Central memory CD4-positive, alpha-beta T cell (primary cell): ENCODE measurements at regions not wholly inside any gene's neighbourhood (a gene's known extent, or its start where the extent isn't known, plus 50 kb on each side); places are given as distances from the start of the nearest gene placed in this dataset.
A peak's percentile ranks its signal among the peaks of the same experiment; 100 is the strongest.
"Not testable (repeated sequence)": the region's sequence is repeated elsewhere in the genome, so short reads cannot be mapped to it uniquely, and the experiment has no call there.

Experiments used
- DNase-seq: peaks from one replicate; pipeline ENCODE4 v3.0.0; 2022

DNA sequence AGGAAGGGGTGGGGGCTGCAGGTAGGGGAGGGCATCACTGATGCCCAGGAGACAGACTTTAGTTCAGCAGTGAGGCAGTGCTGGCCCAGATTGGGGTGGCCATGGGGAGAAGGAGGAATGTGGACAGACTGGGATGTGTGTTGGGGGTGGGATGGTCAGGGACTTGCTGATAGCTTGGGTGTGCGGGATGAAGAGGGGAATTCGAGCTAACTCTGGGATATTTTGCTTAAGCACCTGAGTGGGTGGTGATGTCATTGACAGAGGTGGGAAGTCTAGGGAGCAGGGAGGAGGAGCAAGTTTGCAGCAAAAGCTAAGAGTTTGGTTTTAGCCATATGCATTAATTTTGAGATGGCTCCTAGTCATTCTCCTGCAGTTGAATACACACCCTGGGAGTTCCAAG, 207.5 kb downstream of the RPLP1 start:
- no peak for DNase-seq

DNA sequence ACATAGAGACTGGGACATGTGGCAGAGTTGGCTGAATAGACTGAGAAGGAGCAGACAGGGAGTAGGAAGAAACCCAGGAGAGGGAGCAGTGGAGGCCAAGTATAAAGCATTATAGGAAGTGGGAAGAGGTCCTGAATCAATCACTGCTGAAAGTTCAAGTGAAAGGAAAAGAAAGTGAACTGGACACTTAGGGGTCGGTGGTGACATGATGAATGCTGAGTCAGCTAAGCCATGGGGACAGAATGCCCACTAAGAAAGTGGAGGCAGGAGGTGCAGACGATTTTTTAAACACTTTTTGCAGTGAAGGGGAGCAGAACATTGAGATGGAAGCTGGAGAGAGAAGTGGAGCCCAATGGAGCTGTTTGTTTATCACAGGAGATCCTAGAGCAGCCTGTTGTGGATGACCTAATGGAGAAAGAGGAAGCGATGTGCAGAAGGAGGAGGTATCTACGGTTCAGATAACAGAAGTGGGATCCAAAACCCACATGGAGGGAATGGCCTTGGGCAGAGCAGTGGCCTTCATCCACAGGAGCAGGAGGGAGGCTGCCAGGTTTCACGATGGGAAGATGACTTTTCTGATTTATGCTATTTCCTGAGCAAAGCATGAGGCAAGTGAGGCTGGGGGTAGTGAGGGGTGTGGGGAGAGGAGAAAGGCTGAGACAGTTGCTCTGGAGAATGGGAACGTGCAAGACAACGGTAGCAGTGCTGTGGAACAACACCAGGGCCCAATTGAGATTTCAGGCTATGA, 208.2 kb downstream of the RPLP1 start:
- no peak for DNase-seq

DNA sequence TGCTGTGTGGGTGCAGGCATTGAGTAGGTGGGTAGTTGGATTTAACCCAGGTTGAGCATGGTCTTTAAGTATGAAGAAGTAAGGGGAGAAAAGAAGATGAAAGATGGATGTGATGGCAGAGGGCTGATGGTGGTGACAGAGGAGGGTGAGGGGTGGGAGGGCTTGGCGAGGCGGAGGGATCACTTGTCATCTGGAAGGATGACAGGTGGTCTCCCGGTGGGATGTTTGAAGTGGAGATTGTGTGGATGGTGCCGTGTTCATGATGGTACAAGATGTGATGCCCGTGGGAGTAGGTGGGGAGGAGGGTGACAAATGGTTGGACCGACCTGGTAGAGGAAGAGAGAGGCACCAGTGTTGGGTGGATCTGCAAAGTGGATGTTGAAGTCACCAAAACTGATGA, 208.8 kb downstream of the RPLP1 start:
- no peak for DNase-seq

DNA sequence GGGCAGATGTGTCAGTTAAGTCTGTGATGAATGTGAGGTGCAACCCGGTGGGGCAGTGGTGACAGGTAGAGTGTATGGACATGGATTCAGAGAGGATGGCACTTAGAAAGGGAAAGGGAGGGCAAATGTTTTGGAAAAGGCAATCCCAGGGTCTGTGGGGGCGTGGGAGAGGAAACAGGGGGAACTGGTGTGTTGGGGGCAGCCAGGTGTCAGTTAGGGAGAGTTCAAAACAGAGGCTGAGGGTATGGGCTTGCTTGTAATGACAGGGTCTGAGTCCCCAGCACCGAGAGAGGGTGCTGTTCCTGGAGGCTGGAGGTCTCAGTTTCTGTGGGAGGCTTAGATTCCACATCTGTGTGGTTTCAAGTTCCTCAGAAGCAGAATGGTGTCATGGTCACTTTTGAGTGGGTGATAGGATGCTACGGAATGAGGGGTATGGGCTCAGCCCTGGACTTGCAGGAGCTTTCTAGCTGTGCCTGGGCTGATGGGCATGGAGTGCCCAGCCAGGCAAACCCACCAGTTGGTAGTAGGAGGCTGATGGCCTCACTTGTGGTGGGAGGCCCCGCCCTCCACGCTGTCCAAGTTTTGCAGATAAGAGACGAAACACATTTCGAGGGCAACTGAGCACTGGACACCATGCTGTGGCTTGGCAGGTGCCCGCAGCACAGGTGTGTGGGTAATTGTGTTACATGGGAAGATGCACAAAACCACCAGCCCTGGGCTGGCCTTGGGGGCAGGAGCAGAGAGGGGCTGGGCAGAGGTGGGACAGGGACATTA, 209.4 kb downstream of the RPLP1 start:
- DNase-seq, result no peak

DNA sequence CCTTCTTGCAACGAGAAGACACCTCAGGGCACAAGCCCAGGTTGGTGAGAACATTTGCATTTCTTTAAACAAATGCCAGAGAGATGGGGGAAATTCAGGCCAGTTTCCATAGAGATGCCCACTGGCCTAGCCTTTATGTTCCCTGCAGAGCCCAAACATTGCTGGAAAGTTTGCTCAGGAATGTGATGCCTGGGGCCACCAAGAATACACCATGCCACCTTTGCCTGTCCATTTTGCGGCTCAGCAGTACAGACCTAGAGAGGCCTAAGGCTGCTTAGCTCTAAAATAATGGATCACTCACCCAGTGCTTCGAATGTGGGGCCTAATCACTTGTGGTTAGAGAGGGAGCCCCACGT, 210.0 kb downstream of the RPLP1 start:
- no peak for DNase-seq

DNA sequence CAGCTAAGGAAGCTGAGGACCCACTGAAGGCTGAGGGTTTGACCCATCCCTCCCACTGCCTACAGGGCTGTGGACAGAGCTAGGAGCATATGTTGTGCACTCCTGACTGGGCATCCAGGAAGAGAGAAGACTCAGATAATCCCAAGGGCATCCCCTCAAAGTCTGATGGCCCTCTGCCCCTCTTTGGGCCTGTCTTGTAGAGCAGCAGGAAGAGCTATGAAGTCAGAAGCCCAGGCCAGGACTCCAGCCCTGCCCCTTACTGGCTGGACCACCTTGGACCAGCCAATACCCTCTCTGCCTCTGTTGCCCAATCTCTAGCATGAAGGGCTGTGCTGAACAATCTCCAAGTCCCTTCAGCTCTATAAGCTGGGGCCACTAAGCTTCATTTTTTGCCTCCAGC, 210.8 kb downstream of the RPLP1 start:
- DNase-seq, result no peak

DNA sequence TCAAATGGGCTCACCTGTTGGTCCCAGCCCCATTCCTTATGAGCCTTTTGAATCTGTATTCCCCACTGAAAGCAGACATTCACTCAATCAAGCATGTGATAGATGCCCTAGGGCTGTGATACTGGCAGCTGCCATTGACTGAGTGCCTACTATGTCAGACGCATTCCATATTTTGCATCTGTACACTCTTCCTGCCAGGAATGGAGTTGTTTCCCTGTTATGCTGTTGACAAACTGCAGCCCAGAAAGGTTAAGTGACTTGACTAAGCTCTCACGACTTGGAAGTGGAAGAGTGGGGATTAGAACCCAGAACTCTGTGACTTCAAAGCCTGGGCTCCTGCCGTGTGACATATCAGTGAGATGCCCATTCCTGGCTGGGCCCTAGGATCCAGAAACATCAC, 211.4 kb downstream of the RPLP1 start:
- no peak for DNase-seq

DNA sequence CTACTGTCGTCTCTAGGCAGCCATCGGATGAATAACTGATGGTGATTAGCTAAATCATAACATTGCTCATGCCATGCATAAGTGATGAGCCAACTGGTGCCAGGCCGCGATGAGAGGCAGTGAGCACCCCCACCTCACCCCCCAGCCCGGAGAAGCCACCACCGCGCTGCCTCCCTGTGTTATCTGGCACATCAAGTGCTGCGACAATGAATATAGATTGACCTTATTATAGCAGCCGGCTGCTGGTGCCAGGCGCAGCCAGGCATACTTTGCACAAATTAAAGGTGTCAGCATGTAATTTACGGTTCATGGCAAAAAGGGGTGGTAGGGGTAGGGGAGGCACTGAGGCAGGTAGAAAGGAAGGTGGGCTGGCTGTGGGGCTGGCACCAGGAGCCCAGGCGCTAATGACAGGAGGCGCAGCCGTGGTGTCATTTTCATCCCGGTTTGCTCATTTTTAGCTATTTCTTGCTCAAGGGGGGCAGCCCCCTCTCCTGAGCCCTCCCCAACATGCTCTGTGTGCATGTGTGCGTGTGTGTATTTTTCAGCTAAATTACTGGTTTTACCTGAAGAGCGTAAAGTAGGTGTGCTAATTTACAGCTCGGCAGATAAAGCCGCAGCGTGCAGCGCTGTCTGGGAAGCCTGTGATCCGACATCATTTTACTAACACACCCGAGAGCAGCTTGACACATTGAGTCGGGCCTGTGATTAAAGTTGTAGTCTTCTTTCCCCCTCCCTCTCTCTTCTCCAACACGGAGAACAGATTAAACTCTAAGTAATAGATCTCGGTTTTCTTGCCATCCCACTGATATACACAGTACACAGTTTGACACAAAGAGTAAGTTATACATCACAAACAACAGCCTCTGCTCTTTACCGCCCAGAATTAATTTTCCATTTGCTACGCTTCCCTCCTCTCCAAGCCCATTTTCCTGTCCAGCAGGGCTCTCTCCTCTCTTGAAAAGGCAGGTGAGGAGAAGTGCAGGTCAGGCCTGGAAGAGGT, 212.3 kb downstream of the RPLP1 start:
- no peak for DNase-seq

DNA sequence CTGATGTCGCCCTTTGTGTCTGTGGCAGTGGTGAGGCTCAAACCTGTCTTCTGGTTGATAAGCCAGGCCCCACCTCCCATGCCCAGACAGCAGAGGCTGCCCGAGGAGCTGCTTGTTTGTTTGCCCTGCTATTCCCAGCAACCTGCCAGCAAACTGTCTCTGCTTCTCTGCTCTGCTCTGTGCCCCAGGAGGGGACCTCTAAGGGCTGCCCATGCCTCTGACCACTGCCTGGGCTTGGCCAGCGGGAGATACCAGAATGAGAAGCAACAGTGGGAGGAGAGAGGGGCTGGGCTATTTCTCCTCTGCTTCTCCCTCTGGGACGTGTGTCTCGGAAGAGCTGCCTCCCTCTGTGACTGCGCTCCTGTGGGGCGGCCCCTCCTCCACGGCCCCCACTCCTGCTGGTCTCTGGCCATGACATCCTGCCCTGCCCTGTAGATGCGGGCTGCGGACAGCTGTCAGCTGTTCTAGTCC, 213.1 kb downstream of the RPLP1 start:
- DNase-seq, result no peak

DNA sequence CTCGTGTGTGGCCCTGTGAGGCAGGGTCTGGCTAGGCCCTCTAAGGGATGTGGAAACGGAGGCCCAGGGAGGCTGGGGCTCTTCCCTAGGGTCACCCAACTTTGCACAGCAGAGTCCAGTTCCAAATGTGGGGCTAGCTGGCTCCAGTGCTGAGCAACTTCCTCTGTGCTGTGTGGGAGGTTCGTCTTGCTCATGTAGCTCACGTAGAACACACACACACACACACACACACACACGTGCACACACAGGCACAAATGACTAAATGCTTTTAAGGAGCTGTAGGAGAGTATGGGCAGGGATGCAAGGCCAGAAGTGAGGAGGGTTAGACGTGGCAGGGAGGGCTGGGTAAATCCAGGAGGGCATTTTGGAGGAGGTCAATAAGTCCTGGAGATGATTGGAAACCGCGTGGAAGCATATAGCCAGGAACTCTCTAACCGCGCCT, 213.8 kb downstream of the RPLP1 start:
- DNase-seq, result no peak

DNA sequence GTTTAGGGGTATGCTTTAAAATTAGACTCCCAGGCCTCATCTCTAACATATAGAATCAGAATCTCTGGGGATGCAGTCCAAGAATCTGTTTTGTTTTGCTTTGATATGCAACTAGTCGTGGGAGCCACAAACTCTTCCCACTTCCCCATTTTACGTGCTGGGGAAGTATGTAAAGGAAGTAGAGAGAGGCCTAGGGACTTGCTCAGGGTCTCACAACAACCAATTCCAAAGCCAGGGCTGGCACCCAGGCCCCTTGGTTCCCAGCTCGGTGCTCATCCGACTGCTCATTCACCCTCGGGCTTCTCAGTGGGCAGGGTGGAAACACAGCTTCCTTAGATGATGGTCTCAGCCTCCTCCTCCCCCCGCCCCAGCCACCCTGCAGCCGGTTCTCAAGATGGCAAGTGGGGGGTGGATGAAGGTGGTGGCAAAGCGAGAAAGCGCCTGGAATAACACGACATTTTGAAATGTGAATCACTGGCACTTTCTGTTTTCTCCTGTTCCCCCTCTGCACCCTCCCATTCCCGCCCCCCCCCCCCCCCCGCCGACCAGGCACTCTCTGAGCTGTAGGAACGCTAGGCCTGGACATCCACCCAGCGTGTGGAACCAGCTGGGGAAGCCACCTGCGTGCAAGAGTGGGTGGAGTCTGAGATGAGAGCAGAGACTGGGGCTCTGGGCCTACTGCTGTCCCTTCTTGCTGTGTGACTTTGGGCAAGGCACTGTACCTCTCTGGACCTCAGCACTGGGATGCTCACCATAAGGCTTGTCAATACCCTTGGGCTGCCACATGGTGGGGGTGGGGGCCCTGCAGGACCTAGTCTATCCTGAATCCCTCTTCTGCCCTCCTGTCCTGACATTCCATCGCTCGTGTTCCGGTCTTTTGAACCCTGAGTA, 214.5 kb downstream of the RPLP1 start:
- DNase-seq, result no peak

DNA sequence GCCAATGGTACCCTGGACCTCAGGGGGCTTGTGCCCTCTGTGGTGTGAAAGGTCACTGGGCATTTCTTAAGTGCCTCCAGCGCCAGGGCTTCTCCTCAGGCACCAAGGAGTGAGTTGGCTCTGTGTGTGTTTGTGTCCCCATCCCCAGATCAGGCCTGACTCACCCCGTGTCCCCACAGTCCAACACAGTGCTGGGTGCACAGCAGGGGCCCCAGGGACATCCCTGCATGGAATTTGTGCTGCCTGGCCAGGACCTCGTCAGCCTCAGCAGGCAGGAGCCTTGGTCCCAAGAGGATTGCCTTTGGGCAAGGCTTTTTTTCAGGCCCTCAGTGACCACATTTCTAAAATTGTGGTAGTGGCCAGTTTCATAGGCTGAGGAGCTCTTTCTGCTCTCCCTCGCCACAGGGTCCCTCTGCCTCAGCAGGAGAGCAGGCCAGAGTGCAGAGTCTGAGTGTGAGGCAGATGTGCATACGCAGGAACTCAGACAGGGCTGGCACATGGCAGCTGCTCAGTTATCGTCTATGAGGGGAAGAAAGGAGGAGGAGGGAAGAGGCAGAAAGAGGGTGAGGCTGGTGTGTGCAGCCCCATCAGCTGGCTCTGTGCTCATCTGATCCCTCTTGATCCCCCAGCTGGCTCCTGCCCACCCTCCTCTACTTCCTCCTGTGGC, 215.6 kb downstream of the RPLP1 start:
- DNase-seq, result no peak

DNA sequence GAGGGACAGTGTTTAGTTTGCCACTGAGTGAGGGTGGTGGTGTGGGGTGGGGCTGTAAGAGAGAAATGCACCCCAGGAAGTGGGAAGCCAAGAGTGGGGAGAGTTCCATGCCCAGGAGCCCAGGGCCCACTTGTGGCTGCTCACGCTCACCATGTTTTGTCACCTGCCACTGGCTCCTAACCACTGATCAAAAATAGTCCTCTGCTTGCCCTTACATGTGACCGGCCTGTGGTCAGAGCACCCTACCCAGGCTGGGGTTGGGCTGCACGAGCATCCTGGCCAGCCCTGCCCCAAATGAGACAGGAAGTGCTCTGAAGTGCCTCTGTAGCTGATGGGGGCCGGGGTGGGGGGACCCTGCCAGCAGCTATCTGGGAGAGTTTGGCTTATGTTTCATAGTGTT, 216.3 kb downstream of the RPLP1 start:
- peak; percentile 4 for DNase-seq

DNA sequence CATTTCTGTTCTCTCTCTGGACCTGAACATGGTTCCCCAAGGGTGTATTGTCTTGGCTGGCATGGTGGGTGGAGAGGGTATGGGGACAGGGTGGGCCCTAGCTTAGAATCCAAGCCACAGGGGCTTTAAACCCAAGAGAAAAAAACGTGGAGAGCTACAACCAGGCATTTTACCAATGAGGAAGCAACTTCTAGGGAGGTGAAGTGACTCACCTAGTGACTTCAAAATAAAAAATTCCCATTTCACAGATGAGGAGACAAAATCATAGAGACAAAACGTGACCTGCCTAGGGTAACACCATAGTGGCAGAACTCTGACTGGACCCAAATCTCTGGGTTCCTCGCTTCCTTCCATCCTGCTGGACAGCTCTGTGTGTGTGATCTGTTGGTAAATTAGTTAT, 216.8 kb downstream of the RPLP1 start:
- no peak for DNase-seq

DNA sequence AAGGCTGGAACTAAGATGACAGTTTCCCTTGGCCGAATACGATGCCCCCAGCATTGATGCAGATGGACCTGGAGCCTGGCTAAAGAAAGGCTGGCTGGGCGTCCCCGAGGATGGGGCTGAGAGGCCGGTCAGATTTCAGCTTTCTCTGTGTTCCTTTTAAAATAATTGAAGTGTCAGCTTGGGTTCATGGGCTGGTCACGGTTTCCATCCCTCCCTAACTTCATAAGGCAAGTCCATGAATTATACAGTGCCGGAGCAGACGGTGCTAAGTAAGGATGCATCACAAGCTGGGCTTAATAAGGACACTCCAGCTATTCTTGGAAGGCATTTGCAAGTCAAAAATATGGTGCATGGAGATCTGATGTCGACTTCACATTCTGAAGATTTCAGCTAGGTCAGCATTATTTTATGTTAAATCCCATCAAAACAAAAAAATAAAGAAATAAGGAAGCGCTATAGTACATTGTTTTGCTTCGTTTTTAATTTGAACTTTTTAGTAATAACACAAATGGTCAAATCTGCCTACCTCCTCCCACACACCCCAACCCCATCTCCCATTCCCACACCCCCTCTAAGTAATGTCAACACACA, 220.8 kb downstream of the RPLP1 start:
- DNase-seq, result no peak

DNA sequence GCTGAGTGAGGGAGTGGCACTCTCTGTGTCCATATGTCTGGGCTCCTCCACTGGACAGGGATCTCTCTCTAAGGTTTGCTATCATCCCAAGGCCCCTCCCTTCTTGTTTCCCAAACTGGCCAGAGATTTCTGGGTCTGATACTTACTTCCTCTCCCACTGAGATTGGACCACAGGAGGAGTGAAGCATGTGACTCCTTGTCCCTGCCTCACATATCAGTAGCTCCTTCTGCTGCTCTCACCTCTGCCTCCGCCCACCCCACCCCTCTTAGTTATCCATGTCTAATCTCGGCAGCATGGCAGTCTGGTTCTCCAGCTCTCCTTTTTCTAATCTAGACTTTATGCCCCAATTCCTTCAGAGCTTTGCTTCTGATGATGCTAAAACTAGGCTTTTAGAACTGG, 223.1 kb downstream of the RPLP1 start:
- DNase-seq, result no peak

DNA sequence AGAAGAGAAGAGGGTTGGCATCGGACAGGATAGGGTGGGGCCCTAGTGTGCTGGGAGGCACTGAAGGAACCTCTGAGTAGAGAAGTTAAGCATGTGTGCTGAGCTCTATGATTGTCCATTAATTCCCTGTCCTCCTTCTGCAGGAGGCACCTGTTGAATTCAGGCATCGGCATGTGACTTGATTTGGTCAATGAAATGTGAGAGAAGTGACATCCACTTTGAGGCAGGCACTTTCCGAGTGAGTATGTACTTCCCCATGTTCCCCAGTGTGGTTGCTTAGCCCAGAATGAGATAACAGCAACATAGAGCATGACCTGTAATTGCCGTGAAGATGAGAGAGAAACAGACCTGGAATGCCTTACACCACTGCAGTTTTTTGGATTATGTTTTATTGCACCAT, 224.8 kb downstream of the RPLP1 start:
- no peak for DNase-seq

DNA sequence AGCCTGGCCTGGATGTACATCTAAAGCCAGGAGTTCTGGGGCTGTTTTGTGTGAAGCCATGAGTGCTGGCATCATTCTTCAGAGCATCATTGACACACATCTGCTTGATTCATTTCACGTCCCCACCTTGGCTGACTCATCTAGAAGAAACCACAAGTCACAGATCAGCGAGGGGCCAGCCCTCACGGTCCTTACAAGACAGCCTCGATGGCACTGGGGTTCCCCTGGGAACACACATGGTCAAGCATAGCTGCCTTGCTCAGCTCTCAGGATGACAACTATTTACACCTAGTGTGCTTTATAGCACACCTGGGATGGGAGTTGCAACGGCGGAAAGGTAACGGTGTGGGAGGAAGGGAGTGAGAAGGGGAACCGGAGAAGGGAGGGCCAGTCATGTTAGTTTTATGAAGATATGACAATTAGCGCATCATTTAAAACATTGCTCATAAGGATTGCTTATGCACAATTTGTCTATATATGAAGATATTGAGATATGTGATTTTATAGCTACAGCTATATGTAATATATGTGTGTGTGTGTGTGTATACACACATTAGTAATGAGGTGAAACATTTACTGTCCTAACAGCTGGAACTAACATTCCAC, 227.1 kb downstream of the RPLP1 start:
- DNase-seq, result no peak

DNA sequence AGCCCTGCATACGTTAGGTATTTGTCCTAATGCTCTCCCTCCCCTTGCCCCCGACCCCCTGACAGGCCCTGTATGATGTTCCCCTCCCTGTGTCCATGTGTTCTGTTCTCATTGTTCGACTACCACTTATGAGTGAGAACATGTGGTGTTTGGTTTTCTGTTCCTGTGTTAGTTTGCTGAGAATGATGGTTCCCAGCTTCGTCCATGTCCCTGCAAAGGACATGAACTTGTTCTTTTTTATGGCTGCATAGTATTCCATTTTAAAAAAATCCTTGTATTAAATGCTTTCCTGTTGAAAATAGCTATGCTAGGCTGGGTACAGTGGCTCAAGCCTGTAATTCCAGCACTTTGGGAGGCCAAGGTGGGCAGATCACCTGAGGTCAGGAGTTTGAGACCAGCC, 232.2 kb downstream of the RPLP1 start:
- DNase-seq, result not testable (repeated sequence)
